Left kidney (tissue), 1 donor: ENCODE measurements at regions not wholly inside any gene's neighbourhood (a gene's known extent, or its start where the extent isn't known, plus 50 kb on each side); places are given as distances from the start of the nearest gene placed in this dataset.

Experiments used
- DNase-seq: peaks from one replicate; pipeline ENCODE4 v3.0.0-alpha.2; 2013

DNA sequence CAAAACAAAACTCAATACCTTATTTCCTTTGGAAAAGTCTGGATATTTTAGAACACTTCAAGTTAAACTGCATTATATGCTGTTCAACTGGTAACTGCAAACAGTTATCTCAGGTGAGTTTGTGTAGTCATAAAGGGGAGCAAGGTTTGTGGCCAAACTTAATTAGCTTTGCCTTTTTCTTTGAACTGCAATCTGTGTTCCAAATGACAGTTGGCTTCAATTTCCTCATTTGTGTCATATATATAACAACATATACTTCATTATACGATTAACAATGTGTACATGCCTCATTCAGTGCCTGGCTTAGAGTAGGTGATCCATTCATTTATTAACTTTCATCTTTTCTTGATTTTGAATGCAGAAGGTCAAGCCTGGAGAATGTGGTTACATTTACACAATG, 55.8 kb downstream of the KCNE4 start:
- no peak for DNase-seq

DNA sequence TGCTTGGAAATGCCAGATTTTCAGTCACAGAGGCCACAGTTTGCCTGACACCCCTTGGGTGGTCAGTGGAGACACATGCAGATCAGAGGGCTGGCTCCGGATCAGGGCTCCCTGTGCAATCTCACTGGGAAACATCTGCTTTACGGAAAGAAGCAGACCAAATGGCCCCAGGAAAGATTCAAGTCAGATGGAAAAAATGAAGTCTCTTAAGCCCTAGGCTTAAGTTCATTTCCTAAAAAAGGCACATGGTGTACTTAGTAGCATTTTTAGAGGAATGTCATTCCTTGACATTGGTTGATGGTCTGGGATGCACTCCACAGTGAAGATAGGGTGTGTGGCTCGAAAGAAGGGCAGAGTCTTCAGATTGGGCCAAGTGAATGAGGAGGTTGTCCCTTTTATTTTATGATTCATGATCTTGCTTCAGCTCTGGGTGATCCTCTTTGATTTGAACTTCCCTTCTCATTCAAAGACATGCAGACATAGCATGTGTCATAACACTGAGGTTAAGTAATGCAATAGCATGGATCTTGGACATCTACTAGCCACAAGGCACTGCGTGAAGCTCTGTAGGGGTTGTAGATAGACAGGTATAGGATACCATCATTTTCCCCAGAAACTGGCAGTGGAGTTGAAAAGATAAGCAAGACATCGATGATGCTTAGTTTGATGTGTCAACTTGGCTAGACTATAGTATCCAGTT, 56.5 kb downstream of the KCNE4 start:
- no peak for DNase-seq

DNA sequence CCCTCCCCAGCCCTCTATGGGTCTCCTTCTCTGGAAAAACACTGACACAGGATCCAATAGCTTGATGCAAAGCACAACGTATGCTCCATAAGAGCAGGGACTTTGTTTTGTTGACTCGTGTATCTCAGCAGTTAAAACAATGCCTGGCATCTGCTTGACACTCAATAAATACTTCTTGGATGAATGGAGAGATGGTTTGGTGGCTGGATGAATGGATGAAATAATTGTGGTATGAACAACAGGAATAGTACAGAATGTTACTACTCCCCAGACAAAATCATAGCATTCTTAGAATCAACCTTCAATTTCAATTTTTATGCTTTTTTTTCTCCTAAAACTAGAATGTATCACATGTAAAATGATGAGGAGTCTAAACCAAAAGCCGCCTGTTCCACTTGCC, 57.4 kb downstream of the KCNE4 start:
- no peak for DNase-seq

DNA sequence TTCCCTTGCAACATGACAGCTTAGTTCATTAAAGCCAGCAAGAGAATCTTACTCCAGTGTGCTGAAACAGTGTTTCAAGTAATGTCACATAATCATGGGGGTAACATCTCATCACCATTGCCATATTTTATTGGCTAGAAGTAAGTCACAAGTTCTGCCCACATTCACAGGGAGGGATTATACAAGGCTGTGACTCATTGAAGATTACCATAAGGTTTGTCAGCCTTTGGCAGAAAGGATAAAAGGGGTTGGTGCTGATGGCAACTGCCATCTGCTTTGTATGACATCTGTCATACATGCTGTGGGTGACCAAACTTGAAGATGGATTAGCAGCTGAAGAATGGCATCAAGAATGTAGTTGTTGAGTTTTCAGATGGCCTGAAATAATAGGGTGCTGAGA, 61.2 kb downstream of the KCNE4 start:
- DNase-seq = no peak

DNA sequence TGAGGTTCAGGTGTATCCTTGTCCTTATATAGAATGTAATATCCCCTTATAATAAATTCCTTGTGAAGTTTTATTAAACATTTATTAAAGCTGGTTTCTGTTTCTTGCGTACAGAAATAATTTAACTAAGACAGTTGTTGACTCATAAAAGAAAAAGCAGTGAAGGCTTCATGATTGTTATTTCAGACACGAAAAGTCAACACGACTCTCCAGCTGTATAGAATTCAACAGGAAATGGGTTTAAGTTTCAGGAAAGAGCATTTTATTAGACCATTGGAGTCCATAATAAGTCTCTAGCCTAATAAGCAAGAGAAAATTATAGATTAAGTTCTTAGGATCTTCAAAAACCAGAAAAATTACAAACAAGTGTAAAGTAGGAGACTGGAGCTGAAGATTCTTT, 62.2 kb downstream of the KCNE4 start:
- no peak for DNase-seq

DNA sequence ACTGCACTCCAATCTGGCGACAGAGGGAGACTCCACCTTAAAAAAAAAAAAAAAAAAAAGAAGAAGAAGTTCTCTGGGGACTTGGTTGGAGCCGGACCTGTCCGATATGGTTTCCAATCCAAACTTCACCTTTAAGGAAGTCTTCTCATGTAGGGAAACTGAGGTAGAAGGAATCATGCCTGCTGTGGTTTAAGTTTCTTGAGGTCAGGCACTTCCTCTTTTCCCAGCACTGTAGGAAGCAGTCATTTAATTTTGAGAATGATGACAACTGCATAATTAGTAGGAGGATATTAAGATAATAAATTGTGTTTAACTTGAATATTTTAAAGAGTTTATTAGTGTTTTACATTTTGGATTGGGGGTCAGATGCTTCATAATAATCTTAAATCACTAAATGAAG, 62.9 kb downstream of the KCNE4 start:
- DNase-seq = no peak

DNA sequence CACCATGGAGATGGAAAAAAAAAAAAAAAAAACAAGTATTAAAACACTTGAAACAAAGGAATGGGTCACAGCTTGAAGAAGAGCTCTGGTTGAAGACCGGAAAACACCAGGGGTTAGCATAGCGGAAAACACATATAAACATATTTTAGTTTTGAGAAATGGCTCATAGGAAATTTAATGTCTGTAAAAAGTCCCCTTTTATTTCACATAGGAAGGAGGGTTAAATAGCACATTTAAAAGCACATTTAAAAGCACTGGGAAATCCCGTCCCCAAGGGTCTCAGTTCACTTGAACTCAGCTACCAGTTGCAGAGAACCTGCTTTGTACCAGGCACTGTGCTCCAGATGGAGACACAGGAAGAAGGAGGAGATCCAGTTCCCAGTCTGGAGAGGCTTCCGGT, 65.5 kb downstream of the KCNE4 start:
- DNase-seq = no peak

DNA sequence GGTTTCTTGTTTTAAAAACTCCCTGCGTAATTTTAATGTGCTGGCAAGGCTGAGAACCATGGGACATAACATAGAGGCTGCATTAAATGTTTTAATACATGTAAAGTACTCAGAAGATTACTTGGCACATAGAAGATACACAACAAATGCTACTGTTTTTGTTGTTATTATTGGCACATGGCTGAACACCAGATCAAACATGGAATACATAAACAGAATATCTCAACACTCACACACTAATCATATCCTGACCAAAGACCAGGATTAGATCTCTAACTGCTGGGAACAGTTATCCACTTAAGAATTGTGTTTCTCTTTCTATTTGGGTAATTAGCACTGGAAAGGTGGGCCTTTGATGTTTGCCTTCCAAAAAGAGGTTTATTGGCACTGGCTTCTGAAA, 69.3 kb downstream of the KCNE4 start:
- DNase-seq = no peak

DNA sequence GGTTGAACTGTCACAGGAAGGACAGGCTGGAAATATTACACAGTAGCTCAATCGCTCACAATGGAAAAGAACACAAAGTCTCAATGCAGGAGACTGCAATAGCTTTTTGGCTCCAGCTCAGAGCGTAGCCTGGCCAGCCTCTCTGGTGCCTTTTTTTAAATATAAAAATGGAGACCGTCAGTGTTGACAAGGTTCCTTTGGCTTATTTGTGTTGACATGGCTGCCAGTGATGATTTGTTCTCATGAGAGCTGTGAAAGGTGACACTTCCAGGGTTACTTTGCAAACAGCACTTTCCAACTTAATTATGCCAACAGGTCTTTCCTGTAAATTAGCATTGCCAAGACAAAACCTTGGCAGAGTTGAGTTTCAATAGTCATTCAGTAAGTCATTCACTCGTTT, 70.8 kb downstream of the KCNE4 start:
- DNase-seq = no peak

DNA sequence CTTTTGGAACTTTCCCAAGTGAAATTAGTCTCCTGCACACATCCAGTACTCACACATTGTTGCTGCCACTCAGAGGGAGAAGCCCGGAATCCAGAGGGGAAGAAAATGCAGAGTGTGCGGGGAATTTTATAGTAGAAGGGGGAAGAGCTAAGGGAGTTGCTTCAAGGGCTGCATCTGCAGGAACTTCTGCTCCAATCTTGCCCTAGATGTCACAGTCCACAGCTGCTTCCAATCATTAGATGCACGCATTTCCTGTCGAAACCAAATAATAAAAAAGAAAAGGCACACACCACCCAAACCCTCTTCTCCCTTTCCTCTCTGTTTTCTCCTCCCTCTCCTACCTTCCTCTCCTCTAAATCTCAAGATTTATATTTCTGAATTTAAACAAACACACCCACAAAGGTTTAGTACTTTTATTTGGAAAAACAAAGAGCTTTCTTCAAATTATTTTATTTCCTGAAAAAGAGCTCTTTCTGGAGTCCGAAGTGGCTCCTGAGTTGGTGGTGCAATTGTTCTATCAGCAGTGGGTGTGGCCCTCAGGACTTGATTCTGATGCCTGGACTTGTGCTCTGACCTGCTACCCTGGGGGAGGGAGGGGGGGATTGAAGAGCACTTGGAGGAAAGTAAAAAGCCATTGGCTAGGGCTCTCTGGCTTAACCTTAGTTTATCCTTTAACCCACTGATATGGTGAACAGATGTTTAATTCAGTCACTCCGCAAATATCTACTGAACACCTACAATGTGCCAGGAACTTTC, 72.0 kb downstream of the KCNE4 start:
- DNase-seq = peak; percentile 49

DNA sequence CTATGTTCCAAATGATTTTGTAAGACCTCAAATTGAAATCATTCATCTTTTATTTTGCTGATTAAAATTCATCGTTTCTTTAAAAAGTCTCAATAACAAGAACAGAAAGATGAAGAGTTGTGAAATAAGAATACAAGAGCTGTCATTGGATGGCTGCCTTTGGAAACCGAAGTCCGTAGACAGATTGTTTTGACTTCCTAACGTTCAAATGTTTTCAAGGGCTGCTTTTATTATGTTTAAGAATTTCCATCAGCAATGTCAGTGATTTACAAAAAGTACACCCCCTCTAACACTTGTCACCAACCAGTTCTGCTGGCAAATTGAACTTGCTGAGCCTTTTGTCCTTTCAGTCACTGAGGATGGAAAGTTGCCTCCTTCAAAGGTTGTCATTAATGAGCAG, 89.6 kb downstream of the KCNE4 start:
- DNase-seq = no peak

DNA sequence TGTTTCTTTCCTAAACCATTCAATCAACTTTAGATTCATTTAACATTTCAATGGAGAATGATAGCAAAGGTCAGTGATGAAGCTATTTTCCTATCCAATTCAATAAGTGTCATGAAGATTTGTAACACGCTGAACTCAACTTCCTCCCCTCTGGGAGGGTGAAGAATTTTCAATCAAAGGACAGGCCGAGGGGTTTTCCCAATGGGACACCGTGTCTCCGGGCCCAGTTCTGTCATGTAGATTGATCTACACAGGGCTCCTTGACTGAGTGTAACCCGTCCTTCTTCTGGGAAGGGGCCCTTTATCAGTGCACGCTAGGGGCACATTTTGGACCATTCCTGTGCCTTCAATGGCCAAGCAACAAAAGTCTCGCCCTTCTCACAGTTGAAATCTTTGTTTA, 90.1 kb downstream of the KCNE4 start:
- no peak for DNase-seq

DNA sequence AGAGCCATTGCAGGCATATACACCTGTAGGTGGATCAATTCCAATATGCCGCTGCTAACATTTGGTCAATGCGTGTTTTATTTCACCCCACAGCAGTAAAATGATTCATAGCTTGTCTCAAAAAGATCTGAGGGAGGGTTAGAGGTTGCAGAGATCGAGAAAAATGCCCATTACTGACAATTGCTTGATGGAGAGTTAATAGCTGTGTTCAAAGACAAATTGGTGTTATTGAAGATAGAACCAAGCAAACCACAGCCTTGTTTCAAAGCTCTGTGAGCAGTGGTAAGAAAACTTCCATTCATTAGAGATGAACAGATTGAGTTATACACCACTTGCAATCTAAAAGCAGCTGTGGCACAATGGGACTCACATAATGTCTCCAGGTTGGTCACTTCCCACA, 95.4 kb downstream of the KCNE4 start:
- DNase-seq = no peak

DNA sequence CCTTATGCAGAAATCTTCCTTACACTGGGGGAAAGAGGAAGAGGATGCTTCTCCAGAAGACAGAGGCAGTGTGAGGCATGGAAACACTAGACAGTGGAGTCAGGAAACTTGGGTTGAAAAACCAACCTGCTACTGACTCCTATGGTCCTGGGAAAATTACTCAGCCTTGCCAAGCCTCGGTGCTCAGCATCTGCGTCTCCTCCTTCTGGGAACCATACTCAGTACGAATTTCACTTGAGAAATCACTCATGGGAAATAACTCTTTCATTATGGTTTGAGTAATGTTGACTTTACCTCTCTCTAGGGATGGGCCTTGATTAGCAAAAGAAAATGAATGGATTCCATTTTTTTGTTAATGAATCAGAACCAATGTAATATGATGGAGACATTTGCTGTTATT, 96.5 kb downstream of the KCNE4 start:
- DNase-seq = no peak

DNA sequence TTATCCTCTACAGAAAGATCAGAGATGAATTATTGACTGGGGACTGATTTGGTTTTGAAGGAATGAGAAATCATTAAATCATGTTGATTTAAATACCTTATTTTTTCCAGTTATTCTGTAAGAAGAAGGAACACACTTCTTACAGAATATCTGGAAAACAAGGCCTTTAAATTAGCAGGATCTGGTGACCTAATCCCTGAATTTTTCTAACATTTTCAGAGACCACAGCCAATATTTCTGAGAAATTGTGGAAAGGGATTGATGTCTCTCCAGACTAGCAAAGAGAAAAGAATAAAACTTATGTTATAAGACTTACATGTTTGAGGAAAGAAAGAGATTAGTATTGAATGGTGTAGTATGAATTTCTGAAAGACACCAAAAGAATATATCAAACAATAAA, 104.0 kb downstream of the KCNE4 start:
- no peak for DNase-seq

DNA sequence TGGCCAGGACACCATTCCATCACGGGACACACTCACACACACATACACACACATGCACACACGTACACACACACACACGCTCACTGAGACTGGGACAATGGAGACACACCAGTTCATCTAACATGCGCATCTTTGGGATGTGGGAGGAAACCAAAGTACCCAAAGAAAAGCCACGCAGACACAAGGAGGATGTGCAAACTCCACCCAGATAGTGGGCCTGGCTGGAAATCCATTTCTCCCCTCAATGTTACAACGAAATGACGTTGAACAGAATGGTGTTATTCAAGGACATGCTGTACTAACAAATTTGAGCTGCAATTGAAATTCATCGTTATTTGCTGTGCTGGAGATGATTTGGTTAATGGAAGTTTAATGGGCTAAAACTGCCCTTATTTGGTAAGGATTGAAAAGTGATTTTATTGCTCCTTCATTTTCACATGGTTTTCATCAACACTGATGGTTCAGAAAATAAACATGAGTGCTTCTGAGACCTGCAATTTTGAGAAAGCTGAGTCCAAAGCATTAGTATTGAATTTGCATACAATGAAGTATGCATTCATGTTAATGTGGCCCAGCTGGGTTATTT, 110.0 kb downstream of the KCNE4 start:
- DNase-seq = no peak

DNA sequence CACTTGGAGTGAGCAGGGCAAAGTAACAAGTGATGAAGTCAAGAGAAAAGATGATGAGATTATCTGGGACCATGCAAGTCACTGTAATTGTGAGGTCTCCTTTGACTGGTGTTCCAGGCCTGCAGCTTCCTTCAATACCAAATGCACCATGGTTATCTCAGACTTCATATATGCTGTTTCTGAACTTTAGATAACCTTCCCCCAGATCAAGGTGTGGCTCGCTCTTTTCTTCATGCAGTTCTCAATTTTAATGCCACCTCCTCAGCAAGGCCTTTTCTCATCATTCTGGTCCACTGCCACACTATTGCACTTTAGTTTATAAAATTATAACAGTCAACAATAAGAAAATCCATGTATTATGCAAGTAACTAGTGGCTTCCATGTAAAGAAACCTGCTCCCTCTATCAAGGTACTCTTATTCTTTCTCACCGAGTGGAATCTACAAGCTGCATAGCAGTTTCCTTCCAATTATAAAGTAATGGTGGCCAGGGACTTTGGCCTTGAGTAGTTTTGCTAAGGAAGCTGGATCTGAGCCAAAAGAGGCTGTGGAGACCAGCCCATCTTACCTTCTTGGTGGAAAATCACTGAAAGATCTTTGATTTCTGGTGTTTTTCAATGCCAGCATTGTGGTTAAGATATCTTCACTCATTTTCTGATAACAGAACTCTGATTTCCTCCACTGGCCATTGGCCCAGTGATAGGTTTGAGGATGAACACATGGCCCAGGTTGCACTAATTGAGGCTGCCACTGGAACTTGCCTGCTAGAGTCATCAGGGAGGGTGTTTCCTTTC, 113.6 kb downstream of the KCNE4 start:
- DNase-seq = no peak

DNA sequence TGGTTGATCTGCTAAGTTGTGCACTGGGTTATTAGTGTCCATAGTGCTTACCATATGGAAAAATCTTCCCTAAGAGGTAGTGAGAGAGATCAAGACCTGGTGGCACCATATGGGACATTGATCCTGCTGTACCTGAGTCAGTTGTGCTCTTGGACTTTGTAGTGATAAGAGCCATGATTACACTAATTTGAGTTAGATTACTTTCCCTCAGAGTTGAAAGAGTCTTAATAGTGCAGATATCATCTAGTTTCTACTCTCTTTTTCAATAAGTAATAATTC, 114.2 kb downstream of the KCNE4 start:
- no peak for DNase-seq

DNA sequence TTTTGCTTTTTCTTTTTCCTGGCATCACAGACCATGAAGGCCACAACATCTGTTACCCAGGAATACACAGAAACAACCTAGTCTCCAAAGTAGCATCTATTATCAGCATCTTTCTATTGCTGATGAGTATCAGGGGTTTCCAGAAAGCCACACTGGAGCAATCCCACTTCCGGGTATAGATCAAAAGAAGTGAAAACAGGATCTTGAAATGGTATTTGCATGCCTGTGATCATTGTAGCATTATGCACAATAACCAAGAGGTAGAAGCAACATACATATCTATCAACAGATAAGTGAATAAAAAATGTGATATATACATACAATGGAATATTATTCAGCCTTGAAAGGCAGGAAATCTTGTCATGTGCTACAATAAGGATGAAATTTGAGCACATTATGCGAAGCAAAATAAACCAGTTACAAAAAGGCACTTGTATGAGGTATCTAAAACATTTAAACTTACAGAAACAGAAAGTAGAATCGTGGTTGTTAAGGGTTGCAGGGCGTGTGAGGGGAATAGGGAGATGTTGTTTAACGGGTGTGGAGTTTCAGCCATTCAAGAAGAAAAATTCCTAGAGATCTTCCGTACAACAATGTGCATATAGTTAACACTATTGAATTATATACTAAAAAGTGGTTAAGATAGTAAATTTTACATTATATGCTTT, 115.1 kb downstream of the KCNE4 start:
- no peak for DNase-seq

DNA sequence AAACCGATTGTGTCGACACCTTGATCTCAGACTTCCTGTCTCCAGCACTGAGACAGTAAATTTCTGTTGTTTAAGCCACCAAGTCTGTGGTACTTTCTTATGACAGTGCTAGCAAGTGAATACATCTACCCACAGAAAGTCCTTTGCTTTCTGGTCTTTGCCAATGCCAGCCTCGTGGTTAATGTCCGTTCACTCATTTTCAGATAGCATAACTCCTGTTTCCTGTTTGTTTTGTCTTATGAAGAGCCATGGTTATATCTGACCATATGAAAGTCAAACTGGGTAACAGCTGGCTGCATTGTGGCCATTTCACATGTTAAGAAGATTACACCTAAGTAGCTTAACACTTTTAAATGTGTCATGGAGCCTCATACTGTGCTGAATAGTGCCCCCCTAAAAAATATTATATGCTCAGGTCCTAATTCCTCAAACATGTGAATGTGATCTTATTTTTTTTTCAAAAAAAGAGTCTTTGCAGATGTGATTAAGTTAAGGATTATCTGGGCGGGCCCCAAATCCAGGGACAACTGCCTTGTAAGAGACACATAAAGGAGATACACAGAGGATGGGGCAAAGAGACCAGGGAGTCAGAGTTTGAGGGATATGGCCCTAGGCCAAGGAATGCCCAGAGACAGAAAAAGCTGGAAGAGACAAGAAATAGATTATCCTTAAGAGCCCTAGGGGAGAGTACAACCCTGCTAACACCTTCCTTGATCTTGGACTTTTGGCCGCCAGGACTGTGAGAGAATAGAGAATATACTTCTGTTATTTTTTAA, 118.0 kb downstream of the KCNE4 start:
- DNase-seq = no peak

DNA sequence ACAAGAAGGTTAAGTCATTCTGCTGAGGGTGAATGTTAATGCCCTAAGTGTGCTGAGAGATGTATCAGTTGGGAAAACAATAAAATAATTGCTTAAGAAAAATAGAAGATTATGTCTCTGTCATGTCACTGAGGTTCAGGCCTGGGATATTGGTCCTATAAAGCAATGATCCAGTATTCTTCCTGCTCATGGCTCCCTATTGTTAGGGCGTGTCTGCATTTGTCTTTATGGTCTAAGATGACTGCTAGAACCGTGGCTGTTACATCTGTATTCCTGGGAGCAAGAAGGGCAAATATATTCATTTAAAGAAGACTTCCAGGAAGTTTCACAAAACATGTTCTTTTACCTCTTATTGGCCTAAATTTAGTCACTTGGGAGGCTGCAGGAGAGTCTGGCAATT, 125.0 kb downstream of the KCNE4 start:
- no peak for DNase-seq

DNA sequence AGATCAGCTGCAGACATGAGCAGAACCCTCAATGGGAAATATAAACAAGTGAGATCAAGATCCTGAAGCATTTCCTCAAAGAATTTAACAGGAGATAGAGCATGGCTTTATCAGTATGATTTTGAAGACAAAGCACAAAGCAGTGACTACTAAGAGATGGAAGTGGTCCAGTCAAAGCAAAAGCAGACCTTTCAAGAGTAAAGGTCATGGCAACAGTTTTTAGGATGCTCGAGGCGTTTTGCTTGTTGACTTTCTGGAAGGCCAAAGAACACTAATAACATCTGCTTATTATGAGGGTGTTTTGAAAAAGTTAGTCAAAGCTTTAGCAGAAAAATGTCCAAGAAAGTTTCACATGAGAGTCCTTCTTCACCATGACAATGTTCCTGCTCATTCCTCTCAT, 128.5 kb downstream of the KCNE4 start:
- no peak for DNase-seq
